Activated CD4-positive, alpha-beta T cell treated with anti-CD3 and anti-CD28 coated beads for 48 hours (primary cell): ENCODE measurements at regions not wholly inside any gene's neighbourhood (a gene's known extent, or its start where the extent isn't known, plus 50 kb on each side); places are given as distances from the start of the nearest gene placed in this dataset.
"Not testable (repeated sequence)": the region's sequence is repeated elsewhere in the genome, so short reads cannot be mapped to it uniquely, and the experiment has no call there.

Experiments
- DNase-seq: peaks from one replicate; pipeline ENCODE4 v3.0.0-alpha.2; 2020

DNA sequence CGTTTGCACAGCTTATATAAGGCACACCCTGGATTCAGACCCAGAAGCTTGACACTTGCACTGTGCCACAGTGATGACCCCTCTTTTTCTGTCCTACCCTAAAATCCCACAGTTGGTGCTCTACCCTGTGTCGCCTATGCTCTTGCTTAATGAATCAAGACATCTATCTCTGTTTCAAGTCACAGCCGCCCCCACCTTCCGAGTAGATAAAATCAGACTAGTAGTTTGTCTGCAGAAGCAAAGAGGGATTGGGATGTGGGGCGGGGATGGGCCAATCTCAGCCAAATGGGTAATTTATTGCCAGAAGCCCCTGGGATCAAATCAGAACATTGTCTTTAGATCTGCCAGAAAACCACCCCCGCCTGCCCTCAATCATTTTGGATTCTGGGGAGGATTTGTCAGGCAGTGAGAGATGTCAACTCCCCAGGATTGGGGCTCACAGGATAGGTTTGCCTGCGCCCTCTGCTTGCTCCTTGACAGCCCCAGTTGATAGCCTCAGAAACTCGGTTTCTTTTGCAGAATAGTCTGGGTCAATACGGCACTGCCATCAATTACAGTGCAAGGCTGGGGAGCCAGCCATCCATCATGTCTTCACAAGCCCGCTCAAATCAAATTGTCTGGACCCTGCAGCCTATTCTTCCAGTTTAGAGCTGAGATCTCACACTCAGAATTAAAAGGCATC lies 520.8 kb downstream of the GRIN2A start:
- no peak for DNase-seq

DNA sequence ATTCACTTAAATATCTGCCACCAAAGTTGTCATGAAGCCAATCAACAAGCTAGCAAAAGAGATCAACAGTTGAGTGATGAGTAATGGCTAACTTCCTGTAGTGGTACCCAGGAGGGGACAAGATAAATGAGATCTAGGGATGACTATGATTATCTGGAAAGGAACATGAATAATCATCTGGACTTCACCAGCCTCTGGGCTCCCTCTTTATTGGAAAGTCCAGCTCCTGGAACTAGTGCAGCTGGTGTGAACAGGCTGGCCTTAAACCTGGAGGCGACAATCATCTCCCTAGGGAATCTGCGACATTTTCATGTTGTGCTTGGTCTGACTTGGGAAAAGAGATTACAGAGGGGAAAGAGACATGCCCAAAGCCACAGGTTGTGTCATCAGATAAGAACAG lies 518.6 kb downstream of the GRIN2A start:
- DNase-seq, result no peak

GRCh38 chr16:9665851-9666271 lies 516.4 kb downstream of the GRIN2A start:
- no peak for DNase-seq

DNA sequence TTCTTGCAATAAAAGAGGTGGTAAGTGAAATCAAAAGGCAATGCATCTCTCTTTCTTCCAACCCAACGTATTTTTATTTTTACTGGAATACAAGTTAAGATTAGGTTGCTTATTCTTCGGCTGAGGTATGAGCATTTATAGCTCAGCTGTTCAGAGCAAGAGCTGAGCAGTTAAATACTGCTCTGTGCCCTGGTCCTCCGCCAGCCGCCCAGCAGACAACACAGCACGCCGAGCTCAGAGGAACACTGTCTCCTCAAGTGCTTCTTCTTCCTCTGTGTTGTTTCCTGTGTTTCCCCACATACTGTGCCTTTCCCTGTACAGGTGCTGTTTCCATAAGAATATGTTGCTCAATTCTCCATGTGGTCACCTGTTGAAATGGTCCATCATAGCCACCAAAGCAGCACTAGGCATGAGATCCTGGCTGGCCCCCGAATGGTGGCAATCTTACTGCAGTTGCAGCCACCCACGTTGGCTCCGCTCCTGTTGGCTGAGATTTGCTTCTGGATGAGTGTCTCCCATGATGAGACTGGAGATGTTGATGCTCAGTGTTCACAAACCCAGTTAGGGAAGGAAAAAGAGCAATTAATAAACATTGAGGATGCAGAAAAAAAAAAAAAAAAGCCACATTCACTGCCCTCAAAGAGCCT lies 515.3 kb downstream of the GRIN2A start:
- DNase-seq, result no peak

DNA sequence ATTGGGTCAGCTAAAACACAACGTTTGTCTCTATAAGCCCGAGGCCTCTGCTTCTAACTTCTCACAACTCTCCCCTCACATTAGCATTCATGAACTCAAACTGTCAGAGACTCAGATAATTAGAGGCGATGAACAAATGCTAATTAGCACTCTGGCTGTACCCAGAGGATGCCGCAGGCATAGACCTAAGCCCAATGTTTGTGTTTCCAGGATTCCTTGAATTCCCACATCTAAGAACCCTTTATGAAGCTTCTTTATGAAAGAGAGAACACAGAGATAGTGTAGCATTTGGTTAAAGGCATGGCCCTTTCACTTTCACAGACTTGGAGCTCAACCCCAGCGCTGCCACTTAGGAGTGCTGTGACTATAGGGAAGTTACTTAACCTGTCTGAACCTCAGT lies 512.2 kb downstream of the GRIN2A start:
- no peak for DNase-seq

DNA sequence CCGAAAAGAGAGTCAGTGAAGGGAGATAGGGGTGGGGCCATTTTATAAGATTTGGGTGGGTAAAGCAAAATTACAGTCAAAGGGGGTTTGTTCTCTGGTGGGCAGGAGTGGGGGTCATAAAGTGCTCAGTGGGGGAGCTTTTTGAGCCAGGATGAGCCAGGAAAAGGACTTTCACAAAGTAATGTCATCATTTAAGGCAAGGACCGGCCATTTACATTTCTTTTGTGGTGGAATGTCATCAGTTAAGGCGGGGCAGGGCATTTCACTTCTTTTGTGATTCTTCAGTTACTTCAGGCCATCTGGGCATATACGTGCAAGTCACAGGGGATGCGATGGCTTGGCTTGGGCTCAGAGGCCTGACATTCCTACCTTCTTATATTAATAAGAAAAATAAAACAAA lies 511.6 kb downstream of the GRIN2A start:
- not testable (repeated sequence) for DNase-seq

GRCh38 chr16:9676560-9677300 lies 505.5 kb downstream of the GRIN2A start:
- DNase-seq, result not testable (repeated sequence)

GRCh38 chr16:9677301-9677653 lies 505.0 kb downstream of the GRIN2A start:
- no peak for DNase-seq

GRCh38 chr16:9679213-9679767 lies 502.9 kb downstream of the GRIN2A start:
- no peak for DNase-seq

- no peak for DNase-seq
Measured at GRCh38 chr16:9680019-9680655, 502.1 kb downstream of the GRIN2A start.

DNA sequence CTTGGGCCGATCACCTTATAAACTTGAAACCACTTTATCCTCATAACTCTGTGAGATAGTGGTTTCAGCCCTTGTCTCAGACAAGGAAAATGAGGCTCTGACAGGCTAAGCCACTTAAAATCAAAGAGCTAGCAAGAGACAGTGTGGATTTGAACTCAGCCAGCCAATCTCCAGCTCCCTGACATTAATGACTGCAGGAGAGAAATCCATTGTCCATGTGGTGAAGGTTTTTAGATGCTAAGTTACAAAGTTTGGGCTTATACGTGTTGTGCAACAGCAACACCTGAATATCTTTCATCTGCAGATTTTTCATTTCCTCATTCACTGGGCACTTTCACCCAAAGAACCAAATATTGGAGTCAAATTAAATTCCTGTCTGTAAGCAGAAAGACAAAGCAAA lies 501.3 kb downstream of the GRIN2A start:
- no peak for DNase-seq

- no peak for DNase-seq
Measured at GRCh38 chr16:9681508-9681907, 500.7 kb downstream of the GRIN2A start.

- DNase-seq, result no peak
Measured at GRCh38 chr16:9682320-9682719, 499.9 kb downstream of the GRIN2A start.

DNA sequence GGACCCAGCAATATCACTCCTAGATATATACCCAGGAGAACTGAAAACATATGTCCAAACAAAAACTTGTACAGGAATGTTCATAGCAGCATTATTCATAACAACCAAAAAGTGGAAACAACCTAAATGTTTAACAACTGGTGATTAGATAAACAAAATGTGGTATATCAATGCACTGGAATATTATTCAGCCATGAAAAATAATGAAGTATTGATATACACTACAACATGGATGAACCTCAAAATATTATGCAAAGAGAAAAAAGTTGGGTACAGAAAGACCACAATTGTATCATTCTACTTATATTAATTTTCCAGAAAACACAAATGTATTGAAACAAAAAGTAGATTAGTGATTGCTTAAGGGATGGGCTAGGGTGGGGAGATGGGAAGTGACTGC lies 498.6 kb downstream of the GRIN2A start:
- no peak for DNase-seq

DNA sequence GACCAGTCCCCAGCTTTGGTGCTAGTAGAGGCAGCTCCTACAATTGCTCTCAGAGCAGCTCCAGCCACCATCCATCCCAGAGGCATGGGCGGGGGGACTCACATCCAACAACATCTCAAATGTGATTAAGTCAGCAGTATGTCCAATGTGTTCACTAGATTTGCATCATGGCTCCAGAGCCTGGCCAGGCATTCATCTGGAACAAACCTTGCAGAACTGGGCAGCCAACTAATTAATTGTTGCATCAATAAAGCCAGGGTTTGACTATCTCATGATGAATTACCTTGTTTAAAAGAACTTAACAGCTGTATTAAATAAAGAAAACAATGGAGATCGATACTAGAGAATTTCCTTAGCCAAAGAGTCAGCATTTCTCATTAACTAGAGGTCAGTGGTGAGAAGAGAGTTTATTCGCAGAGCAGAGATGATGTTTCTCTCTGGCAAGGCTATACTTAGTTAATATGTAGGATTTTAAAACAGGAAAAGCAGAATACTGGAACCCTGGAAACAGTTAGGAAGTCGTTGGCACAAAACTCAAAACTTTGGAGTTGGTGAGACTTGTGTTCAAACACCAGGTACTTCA lies 494.4 kb downstream of the GRIN2A start:
- no peak for DNase-seq

DNA sequence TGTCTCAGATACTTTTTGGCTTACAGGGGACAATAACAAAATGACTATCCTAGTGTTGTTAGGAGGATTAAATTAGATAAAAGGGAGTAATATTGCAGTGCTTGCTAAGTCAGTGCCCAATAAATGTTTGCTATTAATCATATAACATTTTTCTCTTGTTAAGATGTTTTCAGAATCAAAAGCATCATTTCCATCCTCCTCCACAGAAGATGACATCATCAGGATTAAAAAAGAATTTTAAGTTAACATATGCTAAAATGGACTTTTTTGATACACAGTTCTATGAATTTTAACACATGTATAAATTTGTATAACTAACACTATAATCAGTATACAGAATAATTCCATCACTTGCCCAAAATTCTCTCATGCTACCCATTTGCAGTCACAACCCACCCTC lies 492.6 kb downstream of the GRIN2A start:
- DNase-seq, result no peak

- no peak for DNase-seq
Measured at GRCh38 chr16:9695152-9695551, 487.1 kb downstream of the GRIN2A start.
